NCI-H2227 (cell line): ENCODE measurements at regions not wholly inside any gene's neighbourhood (a gene's known extent, or its start where the extent isn't known, plus 50 kb on each side); places are given as distances from the start of the nearest gene placed in this dataset.

ENCODE experiments used
- DNase-seq: peaks from one replicate; lab custom pipeline; 2025; ENCODE audit not compliant: unreplicated experiment; lab: John Stamatoyannopoulos, UW

DNA sequence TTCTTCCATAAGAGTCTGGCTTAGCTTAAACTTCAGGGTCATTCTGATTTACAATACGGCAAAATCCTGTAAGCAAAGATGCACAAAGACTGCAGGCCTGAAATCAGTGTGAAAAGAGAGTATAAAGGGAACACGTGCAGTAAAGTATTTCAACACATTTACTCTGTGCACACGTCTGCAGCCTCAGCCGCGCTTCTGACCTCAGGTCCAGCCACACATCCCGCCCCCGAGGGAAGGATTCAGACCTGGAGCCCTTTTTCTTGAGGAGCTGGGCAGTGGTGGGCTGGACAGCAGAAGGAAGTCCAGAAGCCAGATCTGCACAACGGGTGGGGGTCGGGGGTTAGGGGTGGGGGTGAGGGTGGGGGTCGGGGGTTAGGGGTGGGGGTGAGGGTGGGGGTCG, 58.9 kb upstream of the FAM20C start:
- no peak for DNase-seq

- no peak for DNase-seq
These were observed 58.3 kb upstream of the FAM20C start for GRCh38 chr7:134029-134428.

DNA sequence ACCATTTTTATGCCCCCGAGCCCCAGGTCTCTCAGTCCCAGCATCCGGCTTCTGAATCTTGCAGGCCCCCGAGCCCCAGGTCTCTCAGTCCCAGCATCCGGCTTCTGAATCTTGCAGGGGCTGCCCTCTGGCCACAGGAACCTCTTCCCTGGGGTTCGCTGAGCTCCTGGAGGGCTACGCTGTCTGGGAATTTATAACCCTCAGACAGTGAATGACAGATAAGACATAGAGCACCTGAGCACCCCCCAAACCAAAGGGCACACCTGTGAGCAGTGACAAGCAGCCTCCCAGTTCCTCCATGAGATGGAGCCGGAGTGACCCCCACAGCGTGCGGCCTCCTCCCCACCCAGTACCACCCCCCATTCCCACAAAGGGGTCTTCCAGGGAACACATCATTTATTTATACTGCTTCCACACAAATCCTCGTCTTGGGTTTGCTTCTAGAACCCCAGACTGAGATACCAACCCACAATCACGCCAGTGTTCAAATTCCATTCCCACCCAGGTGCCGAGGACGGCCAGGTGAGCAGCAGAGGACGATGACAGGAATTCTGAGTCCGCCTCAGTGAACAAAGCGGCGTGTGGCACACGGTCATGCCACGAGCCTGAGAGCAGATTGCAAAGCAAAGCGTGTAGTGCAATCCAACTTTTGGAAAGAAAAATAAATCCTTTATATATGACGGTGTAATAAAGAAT, 57.7 kb upstream of the FAM20C start:
- no peak for DNase-seq

DNA sequence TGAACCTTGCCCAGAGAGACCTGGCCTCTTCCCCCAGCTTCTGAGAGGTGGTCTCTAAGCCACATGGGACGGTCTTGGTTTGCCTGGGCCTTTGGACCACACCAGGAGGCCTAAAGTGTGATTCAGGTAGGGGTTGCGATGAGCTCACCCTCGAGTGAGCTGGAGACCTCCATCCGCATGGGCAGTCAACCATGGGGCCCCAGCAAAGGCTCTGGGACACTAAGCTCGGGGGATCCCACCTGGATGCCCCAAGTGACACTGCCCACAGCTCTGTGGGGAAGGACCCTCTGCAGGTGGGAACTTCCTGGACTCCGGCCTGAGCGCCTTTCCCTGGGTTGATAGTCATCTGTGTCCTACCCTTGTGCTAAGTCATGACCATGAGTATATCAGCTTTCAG, 57.1 kb upstream of the FAM20C start:
- DNase-seq: no peak

GRCh38 chr7:135731-136645, 56.4 kb upstream of the FAM20C start:
- DNase-seq: no peak

GRCh38 chr7:137094-137891, 55.1 kb upstream of the FAM20C start:
- no peak for DNase-seq

DNA sequence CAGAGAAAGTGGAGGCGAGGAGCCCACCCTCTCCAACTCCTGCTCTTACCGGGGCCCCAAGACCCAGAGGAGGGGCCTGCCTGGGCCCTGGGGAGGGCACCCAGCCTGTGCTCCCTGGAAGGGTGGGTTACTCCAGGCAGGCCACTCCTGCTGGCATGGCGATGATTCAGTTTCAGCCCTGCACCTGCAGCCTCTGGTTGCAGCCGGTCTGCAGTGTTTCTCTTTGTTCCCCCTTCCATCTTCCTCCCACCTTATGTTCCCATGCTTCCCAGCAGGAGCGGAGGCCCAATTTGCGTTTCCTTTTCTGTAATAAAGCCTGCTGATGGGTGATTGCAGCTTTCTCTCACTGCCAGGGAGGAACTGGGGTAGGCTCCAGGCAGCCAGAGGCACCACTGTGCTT, 53.2 kb upstream of the FAM20C start:
- DNase-seq: no peak

- DNase-seq: no peak
These were observed 52.7 kb upstream of the FAM20C start for GRCh38 chr7:139561-140243.

- no peak for DNase-seq
These were observed 51.4 kb upstream of the FAM20C start for GRCh38 chr7:140996-141395.

GRCh38 chr7:142248-142941, 50.0 kb upstream of the FAM20C start:
- DNase-seq: no peak
